ENCODE measurements at regions not wholly inside any gene's neighbourhood (a gene's known extent, or its start where the extent isn't known, plus 50 kb on each side); places are given as distances from the start of the nearest gene placed in this dataset.

- no peak for DNase-seq (ENCODE audit: low spot score)
Observed at GRCh38 chr5:74342948-74343682, 297.4 kb downstream of the ENC1 start.

- no peak for DNase-seq (ENCODE audit: low spot score)
Observed at GRCh38 chr5:74342182-74342581, 298.3 kb downstream of the ENC1 start.

- DNase-seq (ENCODE audit: low spot score): no peak
Observed at GRCh38 chr5:74341221-74341620, 299.3 kb downstream of the ENC1 start.

- DNase-seq (ENCODE audit: low spot score): no peak
Observed at GRCh38 chr5:74340476-74340875, 300.1 kb downstream of the ENC1 start.

- no peak for DNase-seq (ENCODE audit: low spot score)
Observed at GRCh38 chr5:74337984-74338310, 302.6 kb downstream of the ENC1 start.

- DNase-seq (ENCODE audit: low spot score): no peak
Observed at GRCh38 chr5:74337254-74337983, 303.1 kb downstream of the ENC1 start.

- no peak for DNase-seq (ENCODE audit: low spot score)
Observed at GRCh38 chr5:74336297-74336696, 304.2 kb downstream of the ENC1 start.

GRCh38 chr5:74334762-74335384 lies 305.7 kb downstream of the ENC1 start:
- no peak for DNase-seq (ENCODE audit: low spot score)

GRCh38 chr5:74334062-74334761 lies 306.3 kb downstream of the ENC1 start:
- DNase-seq (ENCODE audit: low spot score): no peak

GRCh38 chr5:74333430-74333829 lies 307.1 kb downstream of the ENC1 start:
- no peak for DNase-seq (ENCODE audit: low spot score)

- no peak for DNase-seq (ENCODE audit: low spot score)
Observed at GRCh38 chr5:74332682-74333081, 307.8 kb downstream of the ENC1 start.

- DNase-seq (ENCODE audit: low spot score): no peak
Observed at GRCh38 chr5:74332006-74332405, 308.5 kb downstream of the ENC1 start.

- no peak for DNase-seq (ENCODE audit: low spot score)
Observed at GRCh38 chr5:74328221-74328630, 312.3 kb downstream of the ENC1 start.

GRCh38 chr5:74327339-74327685 lies 313.2 kb downstream of the ENC1 start:
- DNase-seq (ENCODE audit: low spot score): no peak

- DNase-seq (ENCODE audit: low spot score): peak; percentile 49
Observed at GRCh38 chr5:74326571-74327338, 313.8 kb downstream of the ENC1 start.

GRCh38 chr5:74325866-74326265 lies 314.7 kb downstream of the ENC1 start:
- DNase-seq (ENCODE audit: low spot score): no peak

GRCh38 chr5:74324556-74324955 lies 316.0 kb downstream of the ENC1 start:
- DNase-seq (ENCODE audit: low spot score): no peak

GRCh38 chr5:74322944-74323343 lies 317.6 kb downstream of the ENC1 start:
- DNase-seq (ENCODE audit: low spot score): no peak

GRCh38 chr5:74322191-74322590 lies 318.3 kb downstream of the ENC1 start:
- no peak for DNase-seq (ENCODE audit: low spot score)

- no peak for DNase-seq (ENCODE audit: low spot score)
Observed at GRCh38 chr5:74321326-74321725, 319.2 kb downstream of the ENC1 start.

- DNase-seq (ENCODE audit: low spot score): no peak
Observed at GRCh38 chr5:74320526-74320925, 320.0 kb downstream of the ENC1 start.

GRCh38 chr5:74319076-74319475 lies 321.5 kb downstream of the ENC1 start:
- no peak for DNase-seq (ENCODE audit: low spot score)
